ENCODE measurements at regions not wholly inside any gene's neighbourhood (a gene's known extent, or its start where the extent isn't known, plus 50 kb on each side); places are given as distances from the start of the nearest gene placed in this dataset.

DNA sequence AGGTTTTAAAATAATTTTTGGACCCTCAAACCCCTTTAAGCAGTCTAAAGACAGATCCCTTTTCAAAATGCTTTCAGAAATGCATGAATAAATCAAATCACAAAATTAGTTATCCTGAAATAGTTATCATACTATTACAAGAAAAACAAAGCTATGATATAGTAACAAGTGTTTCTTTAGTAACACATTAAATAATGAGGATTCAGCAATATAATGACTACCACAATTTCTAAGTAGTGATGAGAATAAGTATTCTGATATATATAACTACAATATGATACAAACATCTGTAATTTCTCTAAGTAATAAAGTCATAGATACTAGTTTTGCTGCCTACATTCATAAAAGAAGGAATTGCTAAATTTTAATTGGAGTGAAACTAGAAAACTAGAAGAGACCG is 53.0 kb upstream of the TMEM168 start:
- H3K9ac ChIP-seq (ENCODE audit: low read length), result no peak overlapping the region
- TF ChIP-seq EZH2 (IDR thresholded peaks at IDR 0.05; ENCODE audit: borderline replicate concordance, low read length), result no peak
- TF ChIP-seq, protein P1, sequence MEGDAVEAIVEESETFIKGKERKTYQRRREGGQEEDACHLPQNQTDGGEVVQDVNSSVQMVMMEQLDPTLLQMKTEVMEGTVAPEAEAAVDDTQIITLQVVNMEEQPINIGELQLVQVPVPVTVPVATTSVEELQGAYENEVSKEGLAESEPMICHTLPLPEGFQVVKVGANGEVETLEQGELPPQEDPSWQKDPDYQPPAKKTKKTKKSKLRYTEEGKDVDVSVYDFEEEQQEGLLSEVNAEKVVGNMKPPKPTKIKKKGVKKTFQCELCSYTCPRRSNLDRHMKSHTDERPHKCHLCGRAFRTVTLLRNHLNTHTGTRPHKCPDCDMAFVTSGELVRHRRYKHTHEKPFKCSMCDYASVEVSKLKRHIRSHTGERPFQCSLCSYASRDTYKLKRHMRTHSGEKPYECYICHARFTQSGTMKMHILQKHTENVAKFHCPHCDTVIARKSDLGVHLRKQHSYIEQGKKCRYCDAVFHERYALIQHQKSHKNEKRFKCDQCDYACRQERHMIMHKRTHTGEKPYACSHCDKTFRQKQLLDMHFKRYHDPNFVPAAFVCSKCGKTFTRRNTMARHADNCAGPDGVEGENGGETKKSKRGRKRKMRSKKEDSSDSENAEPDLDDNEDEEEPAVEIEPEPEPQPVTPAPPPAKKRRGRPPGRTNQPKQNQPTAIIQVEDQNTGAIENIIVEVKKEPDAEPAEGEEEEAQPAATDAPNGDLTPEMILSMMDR (IDR thresholded peaks at IDR 0.05; ENCODE audit: low read length), result no peak
- H3K27ac ChIP-seq (ENCODE audit: low read depth, low read length, poor library complexity, severe bottlenecking), result no peak overlapping the region
- H3K4me1 ChIP-seq (ENCODE audit: insufficient read depth, low read length, severe bottlenecking), result no peaks in the 10 kb centered on the region
- H3F3A ChIP-seq (ENCODE audit: insufficient read depth, low read length), result no peaks in the 10 kb centered on the region
- no peak overlapping the region for H3K4me2 ChIP-seq (ENCODE audit: low read length)
- H3K79me2 ChIP-seq (ENCODE audit: insufficient read depth, low read length), result no peaks in the 10 kb centered on the region
- H3K9me2 ChIP-seq (ENCODE audit: low read depth, low read length), result no peaks in the 10 kb centered on the region
- no peaks in the 10 kb centered on the region for H3K27me3 ChIP-seq (ENCODE audit: insufficient read depth, low read length)
- H3K9me3 ChIP-seq (ENCODE audit: low read length), result peaks cover 3% of the 10 kb centered on the region; the same call in 1 of the 2 replicates
- no peaks in the 10 kb centered on the region for H4K20me1 ChIP-seq (ENCODE audit: insufficient read depth, low read length)
- H2AFZ ChIP-seq (ENCODE audit: low read length), result no peak overlapping the region
- H3K4me3 ChIP-seq (ENCODE audit: low read depth, low read length, poor library complexity, severe bottlenecking), result no peak overlapping the region
- H3K36me3 ChIP-seq (ENCODE audit: insufficient read depth, low read length), result no peaks in the 10 kb centered on the region

Data from OCI-LY1 (cell line).